HG03280 (cell line): ENCODE measurements at regions not wholly inside any gene's neighbourhood (a gene's known extent, or its start where the extent isn't known, plus 50 kb on each side); places are given as distances from the start of the nearest gene placed in this dataset.

Experiments used
- ATAC-seq: cut with Tn5 transposase; IDR thresholded peaks from one replicate; pipeline ENCODE4 v1.9.1; 2021; ENCODE audit warnings: mild to moderate bottlenecking, moderate library complexity; ENCODE audit not compliant: unreplicated experiment

DNA sequence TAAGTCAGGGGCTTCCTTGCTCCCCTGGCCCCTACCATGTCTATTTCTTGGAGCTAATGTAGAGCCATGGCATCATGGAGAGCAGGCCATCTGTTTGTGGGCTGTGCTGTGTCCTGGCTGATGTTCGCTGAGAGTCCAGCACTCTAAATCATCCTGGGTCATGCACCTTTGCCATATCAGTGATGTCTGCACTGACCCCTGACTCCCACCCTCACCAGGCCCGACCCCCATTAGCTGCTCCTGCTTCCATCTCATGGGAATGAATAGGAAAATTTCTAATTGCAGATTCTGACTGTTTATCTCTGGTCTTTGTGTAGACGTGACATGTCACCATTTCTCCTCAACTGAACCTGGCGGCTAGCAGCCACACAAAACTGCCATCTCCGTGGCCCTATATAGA, 236.9 kb downstream of the NSG2 start:
- ATAC-seq, result no peak

DNA sequence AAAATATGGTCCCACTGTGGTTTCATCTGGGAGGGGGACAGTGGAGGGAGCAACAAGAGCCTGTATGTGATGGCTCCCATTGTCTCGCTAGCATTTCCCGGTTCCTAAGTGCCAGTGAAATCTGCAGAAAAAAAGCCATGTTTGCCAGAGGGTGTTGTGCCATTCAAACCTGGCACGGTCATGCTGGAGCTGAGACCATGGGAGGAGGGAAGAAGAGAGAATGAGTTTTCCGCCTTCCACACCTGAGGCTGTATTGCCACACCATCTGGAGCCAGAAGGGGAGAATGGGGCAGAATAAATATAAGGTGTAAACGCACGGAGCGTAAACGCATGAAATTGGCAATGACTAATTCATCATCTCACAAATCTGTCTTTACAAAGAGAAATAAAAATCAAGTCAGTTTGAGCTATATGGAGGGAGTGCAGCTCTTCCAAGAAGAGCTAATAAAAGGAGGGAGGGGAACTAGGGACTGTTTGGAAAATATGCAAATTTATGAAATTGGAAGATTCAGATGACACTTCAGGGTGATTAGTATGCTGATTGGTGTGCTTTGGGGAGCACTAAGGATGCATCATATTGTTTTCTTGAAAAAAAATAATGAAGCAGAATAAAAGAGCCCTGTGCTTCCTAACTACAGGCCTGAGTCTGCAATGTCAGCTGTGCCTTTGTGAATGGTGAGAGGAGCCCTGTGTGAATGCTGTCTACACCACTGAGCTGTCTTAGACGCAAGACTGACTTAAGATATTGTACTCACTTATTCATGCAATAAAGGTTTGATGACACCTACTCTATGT, 237.9 kb downstream of the NSG2 start:
- no peak for ATAC-seq

DNA sequence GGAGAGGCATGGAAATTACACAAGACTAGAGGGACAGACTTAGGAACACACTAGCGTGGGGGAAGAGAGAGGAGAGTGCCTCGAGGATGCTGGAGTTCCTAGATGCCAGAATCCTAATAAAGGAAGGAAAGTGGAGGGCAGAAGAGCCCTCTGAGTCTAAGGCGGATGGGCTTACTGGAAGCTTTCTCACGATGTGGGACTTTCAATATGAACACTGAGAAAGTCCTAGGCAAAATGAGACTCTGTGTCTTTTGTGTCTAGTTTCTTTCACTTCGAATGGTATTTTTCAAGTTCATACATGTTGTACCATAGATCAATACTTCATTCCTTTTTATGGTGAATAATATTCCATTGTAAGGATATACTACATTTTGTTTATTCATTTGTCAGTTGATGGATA, 239.4 kb downstream of the NSG2 start:
- peak; percentile 64 for ATAC-seq

DNA sequence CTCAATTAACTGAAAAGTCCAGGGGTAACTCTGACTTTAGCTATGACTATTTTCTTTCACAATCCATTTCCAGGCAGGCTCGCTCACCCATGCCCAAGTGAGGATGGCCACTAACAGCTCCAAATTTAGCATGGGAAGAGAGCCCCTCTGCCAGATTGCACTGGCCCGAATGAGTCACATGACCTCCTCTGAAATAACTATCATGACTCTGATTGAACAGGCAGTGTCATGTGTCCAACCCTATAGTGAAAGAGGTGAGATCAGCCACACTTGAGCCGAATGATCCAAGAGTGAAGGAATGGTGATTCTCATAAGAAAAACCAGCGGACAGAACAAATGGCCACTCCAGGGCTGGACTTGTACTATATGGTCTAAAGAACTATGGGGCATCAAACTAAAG, 242.3 kb downstream of the NSG2 start:
- no peak for ATAC-seq

DNA sequence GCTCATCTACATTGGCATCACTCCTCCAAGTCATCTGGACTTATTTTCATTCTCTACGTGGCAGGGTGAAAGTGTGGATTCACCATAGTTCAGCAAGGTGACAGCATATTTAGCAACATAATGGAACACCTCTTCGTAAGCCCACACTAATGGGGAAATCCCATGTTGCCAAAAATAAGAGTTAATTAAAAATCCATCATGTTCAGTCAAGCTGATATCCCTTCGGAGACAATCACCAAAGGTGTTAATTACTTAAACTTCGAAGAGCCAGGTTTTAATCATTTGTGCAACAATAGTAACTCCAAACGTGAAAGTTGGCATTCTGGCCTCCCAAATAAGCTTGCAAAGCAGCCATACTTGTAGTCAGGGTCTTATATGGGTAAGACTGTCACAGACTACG, 242.9 kb downstream of the NSG2 start:
- ATAC-seq, result no peak

DNA sequence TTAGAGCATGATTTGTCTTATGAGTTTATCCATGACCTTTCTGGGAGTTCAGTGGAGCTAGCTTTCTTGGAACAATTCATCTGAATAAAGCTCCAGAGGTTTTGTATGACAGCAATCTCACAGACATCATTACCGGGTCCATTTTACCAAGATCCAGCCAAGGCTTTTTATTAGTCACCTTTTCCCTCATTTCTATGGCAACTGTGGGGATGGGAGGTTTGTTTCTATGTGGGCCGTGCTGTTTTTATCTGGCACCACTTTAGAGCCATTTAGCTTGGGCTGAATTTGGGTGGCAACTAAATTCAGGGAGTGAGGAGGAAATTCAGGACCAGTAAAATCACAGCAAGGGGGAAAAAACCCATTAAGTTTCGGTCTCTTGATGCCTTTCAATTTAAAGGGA, 245.7 kb downstream of the NSG2 start:
- no peak for ATAC-seq

DNA sequence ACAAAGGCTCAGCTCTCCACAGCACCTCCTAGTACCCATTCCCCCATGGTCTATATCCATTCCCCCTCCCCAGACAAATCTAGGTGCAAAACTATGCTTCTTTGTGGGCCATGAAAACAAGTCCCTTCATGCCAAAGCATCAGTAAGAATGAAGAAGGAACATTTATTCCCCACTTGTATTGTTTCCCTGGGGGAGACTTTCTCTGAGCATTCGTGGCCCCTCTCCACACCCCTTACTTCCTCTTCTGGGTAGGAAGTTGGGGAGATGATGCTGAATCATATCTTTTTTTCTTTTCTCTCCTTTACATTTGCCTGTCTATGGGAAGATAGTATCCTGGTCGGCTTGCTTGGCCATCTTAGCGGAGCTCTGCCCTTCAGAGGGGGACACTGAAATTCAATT, 246.8 kb downstream of the NSG2 start:
- no peak for ATAC-seq

DNA sequence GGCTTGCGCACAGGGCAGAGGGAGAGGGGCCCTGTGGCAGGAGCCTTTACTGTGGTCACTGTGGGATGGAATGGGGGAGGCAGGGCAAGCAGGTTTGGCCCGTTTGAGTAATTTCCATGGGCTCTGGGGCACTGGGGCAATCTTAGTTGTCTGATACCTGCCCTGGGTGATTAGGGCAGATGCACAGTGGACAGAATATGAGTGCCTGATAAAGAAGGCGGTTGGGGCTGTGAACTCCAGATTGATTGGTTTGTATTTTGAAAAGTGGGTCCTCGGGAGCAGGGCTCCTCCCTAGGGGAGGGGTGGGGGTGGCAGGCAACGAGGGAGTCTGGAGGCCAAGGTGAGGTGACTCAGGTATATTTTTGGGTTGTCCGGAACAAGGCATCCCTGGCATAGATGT, 247.5 kb downstream of the NSG2 start:
- no peak for ATAC-seq

DNA sequence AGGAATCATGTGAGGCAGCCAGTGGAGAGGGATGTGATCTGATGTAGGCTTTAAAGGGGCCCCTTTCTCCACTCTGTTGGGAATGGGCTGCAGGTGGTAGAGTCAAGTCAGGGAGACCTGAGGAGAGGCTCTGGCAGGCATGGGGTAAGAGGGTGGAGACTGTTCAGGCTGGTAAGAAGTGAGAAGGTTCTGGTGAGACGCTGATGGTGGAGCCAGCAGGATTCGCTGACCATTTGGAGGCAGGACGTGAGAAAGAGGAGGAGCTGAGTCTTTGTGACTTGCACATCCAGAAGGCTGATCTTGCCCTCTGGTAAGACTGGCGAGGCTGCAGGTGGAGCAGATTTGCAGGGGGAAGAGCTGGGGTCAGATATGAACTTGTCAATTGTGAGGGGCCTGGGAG, 248.0 kb downstream of the NSG2 start:
- ATAC-seq, result no peak

DNA sequence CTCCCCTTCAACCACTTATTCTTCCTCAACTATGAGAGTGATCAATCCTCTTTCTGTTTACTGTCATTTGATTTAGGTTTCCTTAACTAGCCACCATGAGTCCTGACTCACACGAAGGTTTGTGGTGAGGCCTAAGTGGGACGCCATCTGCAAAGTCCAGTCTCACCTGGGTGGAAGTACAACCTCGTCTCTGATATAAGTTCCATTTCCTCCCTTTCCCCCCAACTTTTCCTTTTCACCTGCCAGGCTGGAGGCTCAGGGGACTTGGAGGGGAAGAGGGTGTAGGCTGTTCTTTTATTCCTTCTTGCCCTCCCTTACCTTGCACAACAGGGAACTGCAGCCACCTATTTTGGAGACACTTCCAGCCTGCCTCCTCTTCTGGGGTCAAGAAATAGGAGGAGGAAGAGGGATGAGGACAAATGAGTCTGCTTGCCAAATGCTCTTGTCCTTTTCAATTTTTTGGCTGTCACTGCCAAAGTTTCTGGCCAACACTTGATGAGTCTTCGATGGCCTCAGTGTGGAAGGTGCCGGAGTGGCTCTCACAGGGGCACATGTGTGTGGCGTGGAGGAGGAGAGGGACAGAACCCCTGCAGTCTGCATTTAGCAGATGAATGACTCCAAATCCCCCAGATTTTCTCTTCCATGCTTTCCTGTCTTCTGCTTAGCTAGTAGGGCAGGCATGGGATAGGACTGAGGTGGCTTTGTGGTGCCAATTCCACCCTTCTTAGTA, 249.6 kb downstream of the NSG2 start:
- ATAC-seq, result no peak

DNA sequence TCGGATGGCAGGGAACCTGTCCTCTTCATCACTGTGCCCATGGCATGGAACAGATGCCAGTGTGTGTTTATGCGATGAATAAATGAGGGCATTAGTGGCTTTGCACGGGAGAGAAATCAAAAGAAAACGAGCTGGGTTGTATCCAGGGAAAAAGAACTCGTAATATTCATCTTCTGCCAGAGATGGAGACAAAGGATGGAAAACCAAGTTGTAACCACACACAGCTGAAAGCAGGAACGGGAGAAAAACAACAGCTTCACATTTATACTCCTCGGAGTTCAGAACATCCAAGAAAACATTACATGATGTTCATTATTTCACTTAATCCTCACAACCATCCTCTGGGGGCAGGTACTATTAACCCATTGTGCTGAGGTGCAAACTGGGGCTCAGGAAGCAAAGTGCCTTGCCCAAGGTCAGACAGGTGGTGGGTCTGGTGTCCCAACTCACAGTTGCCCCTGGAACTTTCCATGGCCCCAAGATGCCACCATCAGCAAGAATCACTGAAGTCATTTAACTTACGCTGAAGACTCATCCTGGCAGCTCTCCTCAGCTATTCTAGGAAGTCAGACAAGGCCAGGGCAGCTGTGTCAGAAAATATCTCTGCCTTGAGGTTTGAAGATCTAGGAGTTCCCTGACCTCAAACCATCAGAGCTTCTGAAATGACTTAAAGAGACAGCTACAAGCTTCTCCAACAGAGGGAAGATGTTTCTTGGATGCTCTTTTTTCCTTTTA, 250.4 kb downstream of the NSG2 start:
- no peak for ATAC-seq

DNA sequence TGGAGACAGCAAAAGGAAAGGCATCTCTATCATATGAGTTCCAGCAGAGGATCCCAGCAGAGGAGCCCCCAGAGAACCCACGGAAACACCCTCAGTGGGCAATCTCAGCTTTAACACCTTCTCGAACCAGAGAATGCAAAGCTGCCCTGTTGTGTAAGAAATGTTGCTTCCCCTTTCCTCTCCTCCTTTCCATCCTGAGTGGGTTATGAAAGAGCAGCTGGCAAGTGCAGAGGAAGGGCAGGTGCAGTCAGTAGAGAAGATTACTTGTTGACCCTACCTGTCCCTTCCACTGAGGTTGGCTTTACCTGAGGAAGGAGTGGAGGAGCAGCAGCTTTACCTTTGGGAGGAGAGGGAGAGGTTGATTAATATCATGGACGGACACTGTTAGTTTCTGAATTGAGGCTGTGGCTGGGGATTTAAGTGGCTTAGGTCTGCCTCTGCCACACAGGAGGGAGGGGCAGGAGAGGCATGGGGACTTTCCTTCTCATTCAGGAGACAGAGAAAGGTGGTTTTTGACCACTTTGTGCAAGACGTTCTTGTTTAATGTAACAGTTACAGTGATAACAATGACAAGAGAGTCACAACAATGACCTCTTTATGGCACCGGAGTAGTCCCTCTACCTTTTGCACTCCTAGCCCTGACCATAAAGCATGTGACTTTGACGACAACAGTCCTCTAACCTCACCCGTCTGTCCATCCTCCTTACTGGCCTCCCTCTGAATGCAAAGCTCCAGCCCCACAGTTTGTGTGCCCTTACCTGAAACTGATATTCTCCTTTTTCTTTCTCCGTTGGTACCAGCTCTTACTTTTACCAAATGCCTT, 254.8 kb downstream of the NSG2 start:
- ATAC-seq, result no peak

DNA sequence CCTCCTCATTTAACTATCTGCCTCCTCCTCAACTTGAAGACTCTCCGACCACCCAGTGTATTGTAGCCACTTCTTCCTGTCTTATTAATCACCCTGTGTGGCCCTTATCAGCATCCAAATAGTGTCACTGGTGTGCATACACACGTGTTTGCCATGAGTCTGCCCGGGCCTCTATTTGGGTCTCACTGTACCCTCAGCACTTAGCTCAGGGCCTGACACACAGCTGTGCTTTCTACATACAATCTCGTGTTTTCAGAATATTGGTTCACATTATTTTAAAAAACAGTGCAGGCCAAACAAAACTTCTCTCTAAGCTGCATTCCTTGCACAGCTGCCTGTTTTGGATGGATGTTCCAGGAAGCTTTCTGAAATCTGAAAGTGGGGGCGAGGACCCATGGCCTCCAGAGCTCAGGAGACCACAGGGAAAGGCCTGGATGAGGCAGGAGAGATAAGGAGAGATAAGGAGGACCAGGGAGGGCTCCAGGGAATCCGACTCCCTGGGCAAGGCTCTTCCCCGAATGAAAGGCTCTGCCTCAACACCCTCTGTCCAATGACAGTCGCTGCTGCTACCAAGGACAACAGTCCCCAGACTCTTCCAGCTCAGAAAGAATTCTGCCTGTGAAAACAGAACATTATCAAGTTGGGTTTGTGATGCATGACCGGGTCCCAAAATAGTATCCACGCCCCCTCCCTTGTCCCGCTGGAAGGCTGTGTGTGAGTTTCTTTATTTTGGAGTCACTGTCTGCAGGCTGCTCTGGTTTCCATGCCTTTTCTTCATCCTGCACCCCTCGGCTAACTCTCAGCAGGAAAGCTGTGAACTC, 255.6 kb downstream of the NSG2 start:
- ATAC-seq, result no peak

DNA sequence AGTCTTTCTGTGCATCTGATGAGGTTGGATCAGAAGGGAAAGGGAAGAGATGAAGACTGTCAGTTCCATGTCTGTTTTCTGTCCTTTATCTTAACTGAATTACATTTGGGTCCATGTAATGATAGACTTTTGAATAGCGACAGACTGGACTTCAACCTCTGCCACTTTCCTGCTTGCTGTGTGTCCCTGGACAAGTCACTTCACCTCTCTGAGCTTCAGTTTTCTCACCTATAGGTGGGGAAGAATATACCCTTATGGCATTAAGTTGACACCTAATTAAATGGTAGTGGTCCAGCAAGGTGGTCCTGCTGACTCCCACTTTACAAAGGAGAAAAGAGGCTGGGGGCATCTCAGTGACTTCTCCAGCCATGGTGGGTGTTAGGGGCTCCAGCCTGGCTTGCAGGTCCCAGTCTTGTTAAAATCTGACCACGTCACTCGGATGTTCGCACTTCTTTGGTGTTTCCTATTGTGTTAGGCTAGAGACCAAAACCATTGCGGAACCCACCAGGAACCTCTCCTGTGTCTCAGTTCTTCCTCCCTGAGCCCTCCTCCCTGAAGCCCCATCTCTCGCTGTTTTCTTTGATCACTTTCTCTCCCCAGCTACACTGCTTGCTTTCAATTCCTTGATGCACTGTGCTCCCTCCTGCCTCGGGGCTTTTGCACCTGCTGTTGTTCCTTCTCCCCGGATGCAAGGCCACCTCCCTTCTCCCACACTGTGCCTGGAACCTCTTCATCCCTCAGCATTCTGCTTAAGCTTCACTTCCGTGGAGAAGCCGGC, 256.5 kb downstream of the NSG2 start:
- no peak for ATAC-seq

DNA sequence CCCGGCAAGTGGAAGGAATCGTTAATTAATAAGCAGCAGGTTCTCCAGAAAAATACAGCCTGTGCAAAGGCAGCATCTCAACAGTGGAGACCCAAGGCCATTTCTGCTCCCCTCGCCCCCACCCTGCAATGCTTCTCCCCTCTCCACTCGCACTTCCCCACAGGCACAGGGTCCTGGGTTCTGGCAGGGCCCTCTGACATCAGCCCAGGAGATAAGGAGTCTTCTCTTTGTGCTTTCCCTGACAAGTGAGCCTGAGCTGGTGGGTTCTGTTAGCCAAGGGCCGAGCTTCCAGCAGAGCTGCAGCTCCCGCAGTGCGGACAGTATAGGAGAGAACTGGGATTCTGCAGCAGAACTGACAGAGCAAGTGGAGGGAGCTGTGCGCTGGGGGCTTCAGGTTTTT, 257.5 kb downstream of the NSG2 start:
- no peak for ATAC-seq

DNA sequence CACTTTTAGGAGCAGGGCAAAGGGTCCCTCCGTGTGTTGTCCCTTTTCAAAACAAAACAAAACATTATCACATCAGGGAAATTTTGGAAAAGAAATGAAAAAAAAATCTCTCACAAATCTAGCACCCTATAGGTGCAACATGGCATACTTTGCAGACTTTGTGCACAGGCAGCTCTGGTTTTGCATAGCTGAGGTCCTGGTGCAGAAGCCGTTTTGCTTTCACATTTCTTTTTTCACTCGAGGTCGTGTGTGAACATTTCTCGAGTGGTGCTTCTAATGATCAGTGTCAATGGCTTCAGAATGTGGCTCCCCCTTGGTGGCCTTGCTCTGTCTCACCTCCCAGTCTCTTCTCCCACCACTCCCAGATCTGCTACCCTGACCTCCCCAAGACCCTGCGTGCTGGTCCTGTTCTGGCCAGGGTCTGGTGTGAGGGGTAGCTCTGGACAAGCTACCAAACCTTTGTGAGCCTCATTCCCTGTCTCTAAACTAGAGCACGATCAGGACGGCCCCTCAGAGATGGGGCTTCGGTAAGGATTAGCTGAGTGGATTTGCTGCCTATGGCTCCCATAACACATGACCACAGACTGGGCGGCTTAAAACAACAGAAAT, 258.0 kb downstream of the NSG2 start:
- ATAC-seq, result no peak

DNA sequence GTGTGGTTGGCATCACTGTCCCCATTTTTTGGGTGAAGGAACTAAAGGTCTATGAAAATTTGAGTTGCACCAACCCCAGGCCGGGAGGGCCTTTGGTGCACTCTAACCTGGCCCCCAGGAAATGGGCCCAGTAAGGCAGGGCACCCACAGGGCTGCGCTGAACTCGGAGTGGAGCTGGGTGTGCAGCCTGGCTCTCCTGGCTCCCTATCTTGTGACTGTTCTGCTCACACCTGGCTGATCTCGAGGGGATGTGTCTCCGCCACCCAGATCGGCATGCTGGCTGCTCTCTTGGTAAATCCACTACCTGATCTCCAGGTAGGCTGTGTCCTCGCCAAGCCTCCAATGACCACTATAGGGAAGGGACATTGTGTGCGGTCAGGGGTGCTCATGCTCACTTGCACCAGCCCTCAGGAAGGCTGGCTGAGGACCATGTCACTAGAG, 259.8 kb downstream of the NSG2 start:
- ATAC-seq, result no peak

DNA sequence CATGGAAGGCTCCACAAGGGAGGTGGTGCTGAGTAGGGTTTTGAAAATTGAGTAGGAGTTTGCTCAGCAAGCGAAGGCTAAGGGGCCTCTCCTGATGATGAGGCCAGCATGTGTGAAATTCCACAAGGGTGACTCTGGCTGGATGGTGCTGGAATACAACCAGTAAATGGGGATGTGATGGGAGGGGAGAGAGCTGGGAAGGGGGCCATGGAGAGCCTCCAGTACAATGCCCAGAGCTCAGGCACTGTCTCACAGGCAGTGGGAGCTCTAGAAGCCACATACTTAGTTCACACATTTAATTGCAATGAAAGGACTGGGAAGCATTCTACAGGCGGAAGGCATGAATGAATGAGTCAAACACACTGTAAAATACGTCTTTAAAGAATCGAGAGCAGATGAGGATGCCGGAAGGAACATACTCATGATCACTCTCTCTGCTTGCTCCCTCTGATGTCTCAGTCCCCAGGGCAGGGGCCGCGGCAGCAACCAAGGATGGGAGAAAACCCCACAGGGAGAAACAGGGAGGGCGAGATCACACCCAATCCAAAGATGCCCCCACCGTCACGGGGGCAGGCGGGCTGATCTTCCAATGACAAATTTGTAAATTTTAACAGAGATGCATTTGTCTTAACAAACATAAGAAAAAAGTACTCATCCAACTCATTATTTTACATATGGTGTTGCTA, 261.0 kb downstream of the NSG2 start:
- ATAC-seq, result no peak
